MCF 10A (cell line): ENCODE measurements at regions not wholly inside any gene's neighbourhood (a gene's known extent, or its start where the extent isn't known, plus 50 kb on each side); places are given as distances from the start of the nearest gene placed in this dataset.

Experiments
- BruUV-seq: library from RNA; stranded (reverse); fragments of 400-500 nt; replicated peaks from 2 replicates; lab custom pipeline; 2021; lab: Mats Ljungman, UMichigan
- CTCF ChIA-PET: fragments of 300-600 bp; sonication (Branson Sonifier 250); formaldehyde crosslinking; extraction: SDS; loops from one replicate; lab custom pipeline; 2021; ENCODE audit warnings: antibody characterized with exemption, inconsistent platforms; lab: Yijun Ruan, JAX
- POLR2A ChIA-PET: fragments of 300-600, 350-650 bp; sonication (Branson Sonifier 250); formaldehyde crosslinking; extraction: SDS; loops from one replicate; lab custom pipeline; 2020; ENCODE audit warnings: antibody characterized with exemption, inconsistent platforms; lab: Yijun Ruan, JAX
- DNase-seq: peaks from one replicate; pipeline ENCODE4 v3.0.0-alpha.2; 2018; ENCODE audit not compliant: unreplicated experiment
- H3K27ac Mint-ChIP-seq: one replicate; pipeline ENCODE4 v1.8.0; 2022; ENCODE audit warnings: mild to moderate bottlenecking, low read depth, mixed read lengths; ENCODE audit not compliant: unreplicated experiment
- H3K27me3 Mint-ChIP-seq: one replicate; pipeline ENCODE4 v1.8.0; 2022; ENCODE audit warnings: mixed read lengths; ENCODE audit not compliant: insufficient read depth, unreplicated experiment
- H3K36me3 Mint-ChIP-seq: one replicate; pipeline ENCODE4 v1.8.0; 2022; ENCODE audit warnings: mild to moderate bottlenecking, moderate library complexity, mixed read lengths; ENCODE audit not compliant: insufficient read depth, unreplicated experiment
- H3K4me1 Mint-ChIP-seq: one replicate; pipeline ENCODE4 v1.8.0; 2022; ENCODE audit warnings: mixed read lengths; ENCODE audit not compliant: insufficient read depth, unreplicated experiment
- H3K4me3 Mint-ChIP-seq: one replicate; pipeline ENCODE4 v1.8.0; 2022; ENCODE audit warnings: mild to moderate bottlenecking, moderate library complexity, mixed read lengths; ENCODE audit not compliant: unreplicated experiment
- H3K9me3 Mint-ChIP-seq: one replicate; pipeline ENCODE4 v1.8.0; 2022; ENCODE audit warnings: mixed read lengths; ENCODE audit not compliant: unreplicated experiment
- CTCF ChIP-seq: fragments of 200-600 bp; IDR thresholded peaks from one replicate; pipeline ENCODE4 v1.8.0; 2022; ENCODE audit warnings: antibody characterized with exemption, mild to moderate bottlenecking; ENCODE audit not compliant: unreplicated experiment
- intact Hi-C: fragments of 100-400 bp; cut with micrococcal nuclease; formaldehyde crosslinking; loops from 2 replicates; pipeline ENCODE4 v1.14.1; 2022

- POLR2A ChIA-PET: no interaction called here
- H3K9me3 Mint-ChIP-seq: no peaks in the 10 kb centered on the region
- no TSS peak for BruUV-seq
- CTCF ChIA-PET: no interaction called here
- no peaks in the 10 kb centered on the region for H3K4me1 Mint-ChIP-seq
- H3K36me3 Mint-ChIP-seq: no peaks in the 10 kb centered on the region
- H3K27ac Mint-ChIP-seq: no peak overlapping the region
- peaks cover 7% of the 10 kb centered on the region for H3K27me3 Mint-ChIP-seq
- no peak overlapping the region for H3K4me3 Mint-ChIP-seq
- no peak for DNase-seq
- intact Hi-C loops: no loop called here
- no peak for TF ChIP-seq CTCF
Measured at GRCh38 chrX:98452456-98452855, 1568.7 kb downstream of the RPA4 start.

GRCh38 chrX:98459669-98460068, 1576.0 kb downstream of the RPA4 start:
- Mint-ChIP-seq H3K4me1 (no peaks in the 10 kb centered on the region), H3K27ac (no peak overlapping the region), H3K4me3 (no peak overlapping the region), H3K36me3 (no peaks in the 10 kb centered on the region), H3K27me3 (peaks cover 7% of the 10 kb centered on the region), H3K9me3 (no peaks in the 10 kb centered on the region)
- BruUV-seq: no TSS peak
- intact Hi-C loops: no loop called here
- no peak for TF ChIP-seq CTCF
- ChIA-PET CTCF (no interaction called here), POLR2A (no interaction called here)
- DNase-seq: no peak

GRCh38 chrX:98480606-98481005, 1596.9 kb downstream of the RPA4 start:
- no TSS peak for BruUV-seq
- H3K4me1 Mint-ChIP-seq: no peaks in the 10 kb centered on the region
- intact Hi-C loops: no loop called here
- no peak for TF ChIP-seq CTCF
- H3K36me3 Mint-ChIP-seq: no peaks in the 10 kb centered on the region
- ChIA-PET POLR2A (no interaction called here), CTCF (no interaction called here)
- peak; percentile 45 for DNase-seq
- no peak overlapping the region for H3K4me3 Mint-ChIP-seq
- no peaks in the 10 kb centered on the region for H3K9me3 Mint-ChIP-seq
- H3K27ac Mint-ChIP-seq: no peak overlapping the region
- no peaks in the 10 kb centered on the region for H3K27me3 Mint-ChIP-seq

DNA sequence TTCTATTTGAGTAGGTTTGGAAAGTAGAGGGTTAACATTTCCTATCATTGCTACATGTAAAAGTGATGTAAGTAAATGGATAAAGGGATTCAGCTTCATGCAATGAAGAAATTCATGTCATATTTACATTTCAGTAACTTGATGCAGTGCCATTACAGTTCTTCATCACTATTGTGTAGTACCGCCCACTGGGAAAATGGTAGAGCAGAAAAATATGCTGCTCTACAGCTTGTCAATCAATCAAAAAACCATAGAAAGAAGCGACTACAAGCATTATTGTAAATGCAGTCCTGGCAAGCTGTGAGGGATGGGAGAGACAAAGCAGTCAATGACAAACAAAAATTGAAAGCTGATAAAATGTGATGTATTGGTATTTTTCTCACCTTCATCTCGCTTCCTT, 1597.9 kb downstream of the RPA4 start:
- CTCF ChIA-PET: no interaction called here
- intact Hi-C loops: no loop called here
- BruUV-seq: no TSS peak
- Mint-ChIP-seq H3K36me3 (no peaks in the 10 kb centered on the region), H3K4me3 (no peak overlapping the region), H3K4me1 (no peaks in the 10 kb centered on the region), H3K9me3 (no peaks in the 10 kb centered on the region), H3K27ac (no peak overlapping the region), H3K27me3 (no peaks in the 10 kb centered on the region)
- DNase-seq: no peak
- POLR2A ChIA-PET: no interaction called here
- no peak for TF ChIP-seq CTCF
